ENCODE measurements at regions not wholly inside any gene's neighbourhood (a gene's known extent, or its start where the extent isn't known, plus 50 kb on each side); places are given as distances from the start of the nearest gene placed in this dataset.

- H3K4me3 ChIP-seq (ENCODE audit: low read length) = no peak overlapping the region
- no peak for TF ChIP-seq CTCF (conservative IDR thresholded peaks at IDR 0.05; ENCODE audit: low read length)
- no peak for DNase-seq (ENCODE audit: low read depth)
Observed at GRCh38 chr11:128288368-128288767, 299.0 kb downstream of the ETS1 start.

GRCh38 chr11:128285321-128285720 lies 302.0 kb downstream of the ETS1 start:
- H3K4me3 ChIP-seq (ENCODE audit: low read length) = no peak overlapping the region
- no peak for TF ChIP-seq CTCF (conservative IDR thresholded peaks at IDR 0.05; ENCODE audit: low read length)
- DNase-seq (ENCODE audit: low read depth) = no peak

DNA sequence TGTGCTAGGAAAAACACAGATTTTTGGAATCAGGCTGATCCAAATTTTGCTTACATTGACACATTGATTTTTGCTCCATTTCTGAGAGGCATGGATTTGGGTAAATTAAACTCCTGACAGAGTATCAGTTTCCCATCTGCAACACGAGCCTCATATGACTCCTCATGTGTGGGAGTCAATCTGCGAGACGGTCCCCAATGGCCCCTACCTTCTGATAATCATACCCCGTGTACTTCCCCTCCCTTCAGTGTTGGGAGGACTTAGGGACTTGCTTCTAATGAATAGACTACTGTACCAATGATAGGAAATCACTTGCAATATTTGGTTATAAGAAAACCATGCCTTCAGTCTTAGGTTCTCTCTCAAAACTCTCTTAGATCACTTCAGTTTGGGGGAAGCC lies 302.7 kb downstream of the ETS1 start:
- no peak for TF ChIP-seq CTCF (conservative IDR thresholded peaks at IDR 0.05; ENCODE audit: low read length)
- no peak for DNase-seq (ENCODE audit: low read depth)
- no peak overlapping the region for H3K4me3 ChIP-seq (ENCODE audit: low read length)

- no peak for TF ChIP-seq CTCF (conservative IDR thresholded peaks at IDR 0.05; ENCODE audit: low read length)
- no peak overlapping the region for H3K4me3 ChIP-seq (ENCODE audit: low read length)
- DNase-seq (ENCODE audit: low read depth) = peak; percentile 55
Observed at GRCh38 chr11:128283451-128283850, 303.9 kb downstream of the ETS1 start.

DNA sequence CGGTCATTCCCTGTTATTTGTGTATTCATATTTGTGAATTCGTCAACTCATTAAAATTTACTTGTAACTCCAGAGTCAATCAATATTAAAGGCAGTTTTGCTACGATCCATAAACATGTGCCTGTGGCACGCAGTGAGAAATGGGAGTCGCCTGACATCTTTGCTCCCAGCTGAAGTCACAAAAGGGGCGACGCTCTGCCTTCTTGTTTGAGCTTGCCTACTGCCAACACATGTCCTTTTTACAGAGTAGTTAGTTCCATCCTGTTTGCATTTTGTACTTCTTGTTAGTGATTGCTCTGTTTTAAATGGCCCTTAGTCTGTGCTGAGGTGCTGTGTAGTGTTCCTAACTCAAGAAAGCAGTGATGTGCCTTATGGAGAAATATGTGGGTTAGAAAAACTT lies 305.3 kb downstream of the ETS1 start:
- TF ChIP-seq CTCF (conservative IDR thresholded peaks at IDR 0.05; ENCODE audit: low read length) = no peak
- DNase-seq (ENCODE audit: low read depth) = no peak
- no peak overlapping the region for H3K4me3 ChIP-seq (ENCODE audit: low read length)

DNA sequence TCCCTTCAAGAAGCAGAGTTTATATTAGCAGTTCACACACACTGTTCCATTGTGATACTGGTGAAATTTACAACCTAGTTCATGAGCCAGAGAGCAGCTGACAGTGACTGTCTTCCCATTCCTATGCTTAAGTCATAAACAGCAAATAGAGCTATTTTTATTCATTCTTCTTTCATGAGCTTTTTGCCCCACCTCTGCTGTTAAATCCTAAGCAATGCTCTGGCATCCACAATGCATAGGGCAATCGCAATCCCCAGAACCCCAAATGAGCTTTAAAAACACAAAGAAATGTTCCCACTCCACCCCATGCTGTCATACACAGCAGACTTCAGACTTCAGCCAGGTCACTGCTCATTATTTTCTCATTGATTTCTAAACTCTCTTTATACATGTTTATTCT lies 307.5 kb downstream of the ETS1 start:
- DNase-seq (ENCODE audit: low read depth) = peak; percentile 45
- no peak for TF ChIP-seq CTCF (conservative IDR thresholded peaks at IDR 0.05; ENCODE audit: low read length)

DNA sequence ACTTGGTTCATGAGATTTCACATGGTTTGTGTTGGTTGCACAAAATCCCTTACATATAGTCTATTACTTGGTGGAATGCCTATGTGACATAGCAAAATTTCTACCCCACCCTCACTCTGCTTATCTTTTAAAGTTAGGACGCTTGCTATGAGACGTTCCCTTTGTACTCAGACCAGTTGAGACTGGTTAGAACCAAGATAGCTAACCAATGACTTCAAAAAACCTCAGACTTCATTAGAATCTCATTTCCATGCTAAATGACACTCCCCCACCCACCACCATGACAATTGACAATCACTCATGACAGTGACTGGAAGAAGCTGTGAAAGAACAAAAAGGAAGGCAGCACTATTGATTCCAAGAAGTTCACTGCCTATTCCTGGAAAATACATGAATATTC lies 313.6 kb downstream of the ETS1 start:
- DNase-seq (ENCODE audit: low read depth) = no peak
- H3K4me3 ChIP-seq (ENCODE audit: low read length) = no peak overlapping the region
- TF ChIP-seq CTCF (conservative IDR thresholded peaks at IDR 0.05; ENCODE audit: low read length) = no peak

More for the DNA sequence above, 307.5 kb downstream of the ETS1 start:
- no peak overlapping the region for H3K4me3 ChIP-seq (ENCODE audit: low read length)
